ENCODE measurements at regions not wholly inside any gene's neighbourhood (a gene's known extent, or its start where the extent isn't known, plus 50 kb on each side); places are given as distances from the start of the nearest gene placed in this dataset.

GRCh38 chr12:89783359-89784060, 74.9 kb upstream of the ATP2B1 start:
- TF ChIP-seq POLR2A (IDR thresholded peaks at IDR 0.05) (no peak), CTCF (IDR thresholded peaks at IDR 0.05) (peak in 1 of 12 donors; percentile 6)
- DNase-seq (peak in 4 of 5 donors; percentile 30 to 55 (median 35)), ATAC-seq (peak; percentile 94 to 99 (median 96))
- 5 to 13% (median 8%) methylated on average over 3 of the region's 3 CpGs for WGBS, 4 donors
- peaks cover 0 to 20% (median 8%) of the 10 kb centered on the region in 12 donors for H3K9me3 ChIP-seq
- intact Hi-C loops (cut with DNase I), result no loop called here
- H3K27me3 ChIP-seq, result peaks cover 0 to 34% (median 0%) of the 10 kb centered on the region in 9 donors
- no peak overlapping the region for H3K4me3 ChIP-seq
- no peaks in the 10 kb centered on the region for H3K36me3 ChIP-seq
- peaks cover 0 to 11% (median 7%) of the 10 kb centered on the region in 12 donors for H3K4me1 ChIP-seq
- no peak overlapping the region for H3K27ac ChIP-seq

- ATAC-seq, result no peak
- peaks cover 0 to 20% (median 8%) of the 10 kb centered on the region in 12 donors for H3K9me3 ChIP-seq
- DNase-seq, result no peak
- peaks cover 0 to 11% (median 7%) of the 10 kb centered on the region in 12 donors for H3K4me1 ChIP-seq
- 65 to 86% (median 70%) methylated on average over 1 of the region's 1 CpG for WGBS, 4 donors
- intact Hi-C loops (cut with DNase I), result no loop called here
- no peak for TF ChIP-seq POLR2A (IDR thresholded peaks at IDR 0.05)
- no peak for TF ChIP-seq CTCF (IDR thresholded peaks at IDR 0.05)
- H3K36me3 ChIP-seq, result no peaks in the 10 kb centered on the region
- no peak overlapping the region for H3K27ac ChIP-seq
- H3K27me3 ChIP-seq, result peaks cover 0 to 40% (median 0%) of the 10 kb centered on the region in 9 donors
- no peak overlapping the region for H3K4me3 ChIP-seq
Observed at GRCh38 chr12:89782807-89783206, 74.2 kb upstream of the ATP2B1 start.

DNA sequence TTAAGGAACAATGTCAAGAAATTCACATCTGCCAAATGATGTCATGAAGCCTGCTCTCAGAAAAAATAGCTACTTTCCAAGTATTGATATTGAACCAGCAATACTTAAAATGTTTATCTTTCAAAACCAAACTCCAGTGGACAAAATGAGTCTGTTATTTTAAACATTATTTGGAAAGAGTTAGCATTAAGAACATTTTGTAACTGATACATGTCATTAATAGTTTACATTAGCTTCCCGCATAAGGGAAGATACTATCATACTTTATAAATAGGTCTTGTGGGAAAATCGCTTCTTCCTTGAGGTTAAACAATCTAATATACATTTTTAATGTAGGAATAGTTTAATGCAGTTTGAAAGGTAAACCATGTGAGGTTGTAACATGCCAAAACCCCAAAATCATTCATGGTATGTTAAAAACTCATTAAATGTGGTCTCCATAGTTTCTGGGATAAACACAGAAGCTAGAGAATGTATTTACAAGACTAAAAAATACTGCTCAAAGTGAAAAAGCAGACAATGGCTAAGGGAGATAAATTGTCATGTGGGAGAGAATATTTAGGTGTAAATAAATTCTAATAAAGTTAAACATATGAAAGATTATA, 73.4 kb upstream of the ATP2B1 start:
- H3K36me3 ChIP-seq, result no peaks in the 10 kb centered on the region
- H3K4me3 ChIP-seq, result no peak overlapping the region
- peaks cover 0 to 11% (median 7%) of the 10 kb centered on the region in 12 donors for H3K4me1 ChIP-seq
- intact Hi-C loops (cut with DNase I), result no loop called here
- DNase-seq (no peak), ATAC-seq (no peak)
- no peak for TF ChIP-seq CTCF (IDR thresholded peaks at IDR 0.05)
- 83 to 86% (median 84%) methylated on average over 2 of the region's 2 CpGs for WGBS, 4 donors
- no peak overlapping the region for H3K27ac ChIP-seq
- H3K27me3 ChIP-seq, result peaks cover 0 to 41% (median 0%) of the 10 kb centered on the region in 9 donors
- peaks cover 0 to 18% (median 8%) of the 10 kb centered on the region in 12 donors for H3K9me3 ChIP-seq

- DNase-seq (no peak), ATAC-seq (no peak)
- H3K36me3 ChIP-seq, result no peaks in the 10 kb centered on the region
- no peak overlapping the region for H3K4me3 ChIP-seq
- TF ChIP-seq POLR2A (IDR thresholded peaks at IDR 0.05) (no peak), CTCF (IDR thresholded peaks at IDR 0.05) (no peak)
- H3K27ac ChIP-seq, result no peak overlapping the region
- WGBS, 4 donors, result 89 to 100% (median 92%) methylated on average over 1 of the region's 1 CpG
- H3K27me3 ChIP-seq, result peaks cover 0 to 35% (median 0%) of the 10 kb centered on the region in 9 donors
- H3K4me1 ChIP-seq, result peaks cover 0 to 11% (median 7%) of the 10 kb centered on the region in 12 donors
- intact Hi-C loops (cut with DNase I), result no loop called here
- H3K9me3 ChIP-seq, result peaks cover 0 to 9% (median 3%) of the 10 kb centered on the region in 12 donors
Observed at GRCh38 chr12:89781156-89781555, 72.5 kb upstream of the ATP2B1 start.

All from heart left ventricle (tissue), 16 donors.